ENCODE measurements at regions not wholly inside any gene's neighbourhood (a gene's known extent, or its start where the extent isn't known, plus 50 kb on each side); places are given as distances from the start of the nearest gene placed in this dataset.
"Not testable (repeated sequence)": the region's sequence is repeated elsewhere in the genome, so short reads cannot be mapped to it uniquely, and the experiment has no call there.

DNA sequence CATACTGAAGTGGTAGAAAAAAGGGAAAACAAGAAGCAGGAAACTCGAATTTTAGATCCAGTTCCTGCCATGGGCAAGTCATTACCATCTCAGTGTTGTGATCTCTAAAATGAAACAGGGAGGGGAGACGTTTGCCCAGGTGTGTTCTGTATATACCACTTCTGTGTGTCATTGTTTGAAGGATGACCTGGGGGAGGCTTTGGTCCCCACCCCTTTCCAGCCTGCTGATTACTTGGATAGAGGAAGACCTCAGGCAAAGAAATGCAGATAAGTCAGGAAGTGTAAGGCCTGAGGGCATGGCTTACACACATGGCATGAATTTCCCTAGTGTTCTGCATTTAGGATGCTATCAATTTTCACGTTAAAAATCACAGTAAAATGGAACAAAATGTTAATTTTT, 205.2 kb upstream of the CXCR4 start:
- H3K4me1 Mint-ChIP-seq (ENCODE audit: unreplicated experiment) = peaks cover 14% of the 10 kb centered on the region
- no peak overlapping the region for H3K4me3 Mint-ChIP-seq (ENCODE audit: unreplicated experiment)
- H3K9me3 Mint-ChIP-seq (ENCODE audit: unreplicated experiment) = no peaks in the 10 kb centered on the region
- H3K27me3 Mint-ChIP-seq (ENCODE audit: unreplicated experiment) = peaks cover 2% of the 10 kb centered on the region
- TF ChIP-seq, protein P1, sequence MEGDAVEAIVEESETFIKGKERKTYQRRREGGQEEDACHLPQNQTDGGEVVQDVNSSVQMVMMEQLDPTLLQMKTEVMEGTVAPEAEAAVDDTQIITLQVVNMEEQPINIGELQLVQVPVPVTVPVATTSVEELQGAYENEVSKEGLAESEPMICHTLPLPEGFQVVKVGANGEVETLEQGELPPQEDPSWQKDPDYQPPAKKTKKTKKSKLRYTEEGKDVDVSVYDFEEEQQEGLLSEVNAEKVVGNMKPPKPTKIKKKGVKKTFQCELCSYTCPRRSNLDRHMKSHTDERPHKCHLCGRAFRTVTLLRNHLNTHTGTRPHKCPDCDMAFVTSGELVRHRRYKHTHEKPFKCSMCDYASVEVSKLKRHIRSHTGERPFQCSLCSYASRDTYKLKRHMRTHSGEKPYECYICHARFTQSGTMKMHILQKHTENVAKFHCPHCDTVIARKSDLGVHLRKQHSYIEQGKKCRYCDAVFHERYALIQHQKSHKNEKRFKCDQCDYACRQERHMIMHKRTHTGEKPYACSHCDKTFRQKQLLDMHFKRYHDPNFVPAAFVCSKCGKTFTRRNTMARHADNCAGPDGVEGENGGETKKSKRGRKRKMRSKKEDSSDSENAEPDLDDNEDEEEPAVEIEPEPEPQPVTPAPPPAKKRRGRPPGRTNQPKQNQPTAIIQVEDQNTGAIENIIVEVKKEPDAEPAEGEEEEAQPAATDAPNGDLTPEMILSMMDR (IDR thresholded peaks at IDR 0.05; ENCODE audit: unreplicated experiment) = no peak
- DNase-seq (ENCODE audit: low spot score) = no peak
- no peaks in the 10 kb centered on the region for H3K36me3 Mint-ChIP-seq (ENCODE audit: low read depth, unreplicated experiment)
- H3K27ac Mint-ChIP-seq (ENCODE audit: unreplicated experiment) = no peak overlapping the region

DNA sequence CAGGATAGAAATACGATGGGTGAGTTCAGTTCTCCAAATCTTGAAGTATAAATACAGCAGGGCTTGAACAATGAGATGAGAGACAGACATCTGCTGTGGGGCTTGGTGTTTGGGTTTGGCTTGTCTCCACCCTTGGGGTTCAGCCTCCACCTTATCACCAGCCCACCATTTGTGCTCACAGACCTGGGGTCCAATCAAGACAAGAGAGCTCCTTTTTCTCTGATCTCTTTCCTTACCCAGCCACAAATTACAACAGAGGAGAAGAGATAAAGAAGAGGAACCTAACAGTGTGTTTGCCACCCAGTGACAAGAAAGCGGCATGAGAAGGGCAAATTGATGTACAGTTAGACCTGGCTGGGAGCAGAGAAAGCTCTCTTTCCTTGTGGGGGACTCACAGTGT, 204.5 kb upstream of the CXCR4 start:
- no peak for DNase-seq (ENCODE audit: low spot score)
- Mint-ChIP-seq H3K4me3 (ENCODE audit: unreplicated experiment) (no peak overlapping the region), H3K4me1 (ENCODE audit: unreplicated experiment) (peaks cover 10% of the 10 kb centered on the region), H3K36me3 (ENCODE audit: low read depth, unreplicated experiment) (no peaks in the 10 kb centered on the region), H3K27me3 (ENCODE audit: unreplicated experiment) (peaks cover 2% of the 10 kb centered on the region), H3K9me3 (ENCODE audit: unreplicated experiment) (no peaks in the 10 kb centered on the region), H3K27ac (ENCODE audit: unreplicated experiment) (no peak overlapping the region)
- TF ChIP-seq, protein P1 (IDR thresholded peaks at IDR 0.05; ENCODE audit: unreplicated experiment) = no peak

DNA sequence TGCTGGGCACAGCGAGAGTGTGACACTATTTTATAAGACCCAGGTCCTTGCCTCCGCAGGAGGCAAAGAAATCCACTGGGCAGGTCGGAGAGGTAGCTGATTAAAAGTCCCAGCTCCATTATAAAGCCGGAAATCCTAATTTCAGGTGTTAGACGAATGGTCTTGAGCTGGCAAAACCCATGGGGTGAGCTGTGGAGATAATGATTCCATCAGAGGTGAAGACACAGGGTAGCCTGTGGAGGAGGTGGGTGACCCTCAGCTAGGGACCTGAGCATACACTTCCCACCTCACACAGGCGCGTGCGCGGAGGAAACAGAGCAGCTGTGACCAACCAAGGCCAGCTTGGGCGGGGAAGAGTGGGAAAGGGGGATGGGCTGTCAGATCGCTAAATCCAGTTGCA, 201.7 kb upstream of the CXCR4 start:
- peaks cover 2% of the 10 kb centered on the region for H3K27me3 Mint-ChIP-seq (ENCODE audit: unreplicated experiment)
- DNase-seq (ENCODE audit: low spot score) = no peak
- H3K9me3 Mint-ChIP-seq (ENCODE audit: unreplicated experiment) = no peaks in the 10 kb centered on the region
- no peak overlapping the region for H3K4me3 Mint-ChIP-seq (ENCODE audit: unreplicated experiment)
- peaks cover 7% of the 10 kb centered on the region for H3K4me1 Mint-ChIP-seq (ENCODE audit: unreplicated experiment)
- TF ChIP-seq, protein P1 (IDR thresholded peaks at IDR 0.05; ENCODE audit: unreplicated experiment) = no peak
- H3K27ac Mint-ChIP-seq (ENCODE audit: unreplicated experiment) = no peak overlapping the region
- no peaks in the 10 kb centered on the region for H3K36me3 Mint-ChIP-seq (ENCODE audit: low read depth, unreplicated experiment)

DNA sequence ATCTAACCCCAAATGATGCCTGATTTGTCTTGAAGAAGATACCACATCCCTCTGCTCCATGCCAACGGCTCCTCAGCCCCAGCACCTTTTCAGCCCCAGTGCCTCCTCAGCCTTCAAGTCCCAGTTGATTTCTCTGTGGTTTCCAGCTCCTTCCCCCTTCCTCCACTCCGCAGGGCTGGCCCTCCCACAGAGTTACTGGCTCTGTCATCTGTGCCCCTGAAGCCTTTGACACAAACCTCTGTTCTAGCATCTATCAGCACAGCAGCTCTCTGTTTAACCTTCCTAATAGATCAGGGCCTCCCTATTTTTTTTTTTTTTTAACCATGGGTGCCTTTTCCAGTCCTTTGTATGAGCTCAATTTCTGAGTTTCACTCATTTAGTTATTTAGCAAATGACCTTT, 201.3 kb upstream of the CXCR4 start:
- no peak for DNase-seq (ENCODE audit: low spot score)
- Mint-ChIP-seq H3K9me3 (ENCODE audit: unreplicated experiment) (no peaks in the 10 kb centered on the region), H3K4me1 (ENCODE audit: unreplicated experiment) (peaks cover 6% of the 10 kb centered on the region), H3K27ac (ENCODE audit: unreplicated experiment) (no peak overlapping the region), H3K36me3 (ENCODE audit: low read depth, unreplicated experiment) (no peaks in the 10 kb centered on the region), H3K27me3 (ENCODE audit: unreplicated experiment) (peaks cover 2% of the 10 kb centered on the region), H3K4me3 (ENCODE audit: unreplicated experiment) (no peak overlapping the region)
- TF ChIP-seq, protein P1 (IDR thresholded peaks at IDR 0.05; ENCODE audit: unreplicated experiment) = no peak

DNA sequence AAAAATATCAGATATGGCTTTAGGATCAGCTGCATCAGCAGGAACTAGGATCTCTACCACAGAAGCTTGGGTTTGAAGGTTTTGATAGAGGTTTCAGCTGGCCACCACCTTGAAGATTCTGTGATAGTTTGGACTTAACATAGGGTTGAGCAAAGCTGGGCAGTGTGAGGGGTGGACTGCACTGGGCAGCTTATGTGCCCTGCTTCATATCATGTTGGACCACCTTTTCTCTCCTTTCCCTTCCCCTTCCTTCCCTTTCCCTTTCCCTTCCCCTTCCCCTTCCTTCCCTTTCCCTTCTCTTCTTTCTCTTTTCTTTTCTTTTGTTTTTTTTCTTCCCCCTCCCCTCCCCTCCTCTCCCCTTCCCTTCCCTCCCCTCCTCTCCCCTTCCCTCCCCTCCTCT, 196.3 kb upstream of the CXCR4 start:
- DNase-seq (ENCODE audit: low spot score) = no peak
- Mint-ChIP-seq H3K27ac (ENCODE audit: unreplicated experiment) (no peak overlapping the region), H3K4me1 (ENCODE audit: unreplicated experiment) (peaks cover 2% of the 10 kb centered on the region), H3K4me3 (ENCODE audit: unreplicated experiment) (no peak overlapping the region), H3K9me3 (ENCODE audit: unreplicated experiment) (no peaks in the 10 kb centered on the region), H3K36me3 (ENCODE audit: low read depth, unreplicated experiment) (no peaks in the 10 kb centered on the region), H3K27me3 (ENCODE audit: unreplicated experiment) (no peaks in the 10 kb centered on the region)
- TF ChIP-seq, protein P1 (IDR thresholded peaks at IDR 0.05; ENCODE audit: unreplicated experiment) = no peak

DNA sequence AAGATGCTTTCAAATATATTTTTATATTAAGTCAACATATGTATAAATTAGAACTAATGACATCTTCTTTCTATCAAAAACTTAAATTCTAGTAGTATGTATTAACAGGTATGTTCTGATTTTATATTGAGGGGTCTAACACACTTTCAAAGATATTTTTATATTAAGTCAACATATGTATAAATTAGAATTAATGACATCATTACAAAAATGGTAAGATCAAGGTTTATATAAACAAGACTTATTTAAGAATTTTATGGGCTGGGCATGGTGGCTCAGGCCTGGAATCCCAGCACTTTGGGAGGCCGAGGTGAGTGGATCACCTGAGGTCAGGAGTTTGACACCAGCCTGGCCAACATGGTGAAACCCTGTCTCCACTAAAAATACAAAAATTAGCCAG, 194.6 kb upstream of the CXCR4 start:
- H3K27me3 Mint-ChIP-seq (ENCODE audit: unreplicated experiment); H3K4me1 Mint-ChIP-seq (ENCODE audit: unreplicated experiment); H3K9me3 Mint-ChIP-seq (ENCODE audit: unreplicated experiment); H3K27ac Mint-ChIP-seq (ENCODE audit: unreplicated experiment); H3K36me3 Mint-ChIP-seq (ENCODE audit: low read depth, unreplicated experiment); H3K4me3 Mint-ChIP-seq (ENCODE audit: unreplicated experiment); DNase-seq (ENCODE audit: low spot score): not testable (repeated sequence)

Data from endothelial cell (in vitro differentiated cells).